HG02571 (cell line): ENCODE measurements at regions not wholly inside any gene's neighbourhood (a gene's known extent, or its start where the extent isn't known, plus 50 kb on each side); places are given as distances from the start of the nearest gene placed in this dataset.
"Not testable (repeated sequence)": the region's sequence is repeated elsewhere in the genome, so short reads cannot be mapped to it uniquely, and the experiment has no call there.

ENCODE experiments used
- ATAC-seq: cut with Tn5 transposase; IDR thresholded peaks from one replicate; pipeline ENCODE4 v1.9.1; 2021; ENCODE audit warnings: mild to moderate bottlenecking, moderate library complexity; ENCODE audit not compliant: unreplicated experiment

- ATAC-seq: no peak
Observed at GRCh38 chr1:121518726-121519041, 333.9 kb downstream of the SRGAP2C start.

- ATAC-seq: no peak
Observed at GRCh38 chr1:121519042-121519755, 334.4 kb downstream of the SRGAP2C start.

- ATAC-seq: not testable (repeated sequence)
Observed at GRCh38 chr1:121519756-121520286, 335.0 kb downstream of the SRGAP2C start.

DNA sequence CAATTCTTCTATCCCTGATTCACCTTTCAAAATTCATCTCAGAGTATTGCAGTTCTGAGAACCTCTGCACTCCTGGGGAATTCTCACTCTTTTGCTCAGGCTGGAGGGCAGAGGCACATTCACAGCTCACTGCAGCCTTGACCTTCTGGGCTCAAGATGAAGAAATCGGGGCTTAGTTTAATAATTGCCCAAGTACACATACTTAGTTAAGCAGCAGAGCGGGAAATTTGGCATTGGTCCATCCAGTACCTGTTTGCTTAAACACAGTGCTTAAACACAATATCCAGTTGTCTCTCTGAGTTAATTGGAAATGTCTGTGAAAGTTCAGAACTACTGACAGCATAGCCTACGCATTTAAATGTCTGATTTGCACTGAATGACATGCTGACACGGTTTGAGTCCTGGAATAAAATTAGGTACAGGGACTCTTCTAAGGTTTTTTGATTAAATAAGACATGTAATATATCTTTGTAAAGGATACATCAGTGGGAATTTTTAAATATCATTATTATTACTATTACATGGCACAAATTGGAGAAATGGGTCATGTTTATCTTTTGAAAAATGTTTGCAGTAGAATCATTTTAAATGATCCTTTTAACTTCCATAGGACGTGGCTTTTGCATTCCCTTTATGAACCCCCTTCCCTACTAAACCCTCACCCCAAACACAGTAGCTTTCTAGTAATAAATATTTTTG, 337.4 kb downstream of the SRGAP2C start:
- no peak for ATAC-seq

GRCh38 chr1:121523112-121523511, 338.3 kb downstream of the SRGAP2C start:
- not testable (repeated sequence) for ATAC-seq

DNA sequence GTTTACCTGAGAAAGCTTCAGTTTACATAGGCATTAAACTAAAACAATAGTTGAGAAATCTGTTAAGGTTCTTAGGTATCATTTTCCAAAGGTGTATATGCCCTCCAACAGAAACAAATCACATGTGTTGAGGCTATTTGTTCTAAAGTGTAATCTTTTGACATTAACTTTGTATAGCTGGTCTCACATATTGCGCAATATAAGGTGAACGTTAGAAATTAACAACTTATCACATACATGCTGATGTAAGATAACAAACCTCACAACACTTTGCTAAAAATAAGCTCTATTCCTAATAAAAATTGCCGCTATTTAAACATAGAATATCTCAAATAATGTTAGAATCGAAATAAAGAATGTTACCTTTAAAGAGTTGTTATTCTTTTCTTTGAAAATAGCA, 340.6 kb downstream of the SRGAP2C start:
- ATAC-seq: no peak

DNA sequence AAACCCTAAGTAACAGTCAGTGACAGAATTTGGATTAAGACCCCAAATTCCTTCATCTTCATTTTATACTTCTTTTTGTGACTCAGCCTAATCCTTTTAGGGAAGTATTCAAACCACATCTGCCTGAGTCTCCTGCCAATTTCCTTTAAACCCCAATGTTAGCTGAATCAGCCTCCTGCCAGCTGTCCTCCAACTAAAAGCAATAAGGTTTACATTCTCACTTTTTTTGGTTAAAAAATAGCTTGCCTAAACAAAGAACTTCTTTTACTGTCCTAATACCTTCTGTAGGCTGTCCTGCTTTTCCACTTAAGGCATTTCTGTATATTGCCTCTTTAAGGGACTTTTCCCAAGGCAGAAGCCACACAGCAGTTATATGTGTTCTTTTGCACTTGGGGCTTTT, 344.2 kb downstream of the SRGAP2C start:
- not testable (repeated sequence) for ATAC-seq

DNA sequence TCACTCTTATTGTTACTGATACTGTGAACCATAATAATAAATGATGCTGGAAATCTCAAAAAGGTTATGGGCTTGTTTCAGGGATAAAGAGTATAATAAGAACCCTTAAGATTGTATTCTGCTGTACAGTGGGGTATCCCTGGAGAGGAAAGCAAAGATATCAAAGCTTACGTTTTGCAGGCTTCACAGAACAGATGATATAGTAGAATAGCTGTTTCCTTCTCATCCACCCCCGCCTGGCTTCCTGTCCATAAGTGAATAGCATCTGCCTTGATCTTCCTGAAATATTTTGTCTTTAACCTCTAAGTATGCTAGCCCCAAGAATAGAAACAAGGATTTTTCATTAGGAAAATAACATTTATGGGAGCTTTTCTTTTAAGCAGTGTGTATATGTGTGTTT, 345.3 kb downstream of the SRGAP2C start:
- not testable (repeated sequence) for ATAC-seq

- ATAC-seq: not testable (repeated sequence)
Observed at GRCh38 chr1:121531747-121532146, 347.0 kb downstream of the SRGAP2C start.

GRCh38 chr1:121538148-121538547, 353.4 kb downstream of the SRGAP2C start:
- not testable (repeated sequence) for ATAC-seq

GRCh38 chr1:121538943-121539575, 354.3 kb downstream of the SRGAP2C start:
- ATAC-seq: no peak

DNA sequence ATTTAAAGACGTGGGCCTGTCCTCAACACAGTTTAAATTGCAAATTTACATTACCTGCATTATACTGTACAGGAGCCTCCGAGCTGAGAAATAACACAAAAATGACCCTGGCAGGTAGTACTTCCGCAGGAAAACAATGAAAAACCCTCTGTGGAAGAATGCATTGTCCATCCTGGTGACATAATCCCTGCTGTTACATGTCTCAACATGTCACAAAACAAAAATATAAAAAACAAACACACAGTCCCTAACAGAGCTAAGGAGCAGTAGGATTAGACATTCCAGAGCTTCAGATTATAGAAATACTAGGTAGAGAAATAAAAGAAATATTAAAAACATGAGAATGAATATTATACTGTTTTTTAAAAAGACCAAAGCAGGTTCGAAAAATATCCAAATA, 359.2 kb downstream of the SRGAP2C start:
- ATAC-seq: not testable (repeated sequence)

GRCh38 chr1:121544500-121544899, 359.7 kb downstream of the SRGAP2C start:
- ATAC-seq: no peak

GRCh38 chr1:121545899-121546298, 361.1 kb downstream of the SRGAP2C start:
- not testable (repeated sequence) for ATAC-seq

DNA sequence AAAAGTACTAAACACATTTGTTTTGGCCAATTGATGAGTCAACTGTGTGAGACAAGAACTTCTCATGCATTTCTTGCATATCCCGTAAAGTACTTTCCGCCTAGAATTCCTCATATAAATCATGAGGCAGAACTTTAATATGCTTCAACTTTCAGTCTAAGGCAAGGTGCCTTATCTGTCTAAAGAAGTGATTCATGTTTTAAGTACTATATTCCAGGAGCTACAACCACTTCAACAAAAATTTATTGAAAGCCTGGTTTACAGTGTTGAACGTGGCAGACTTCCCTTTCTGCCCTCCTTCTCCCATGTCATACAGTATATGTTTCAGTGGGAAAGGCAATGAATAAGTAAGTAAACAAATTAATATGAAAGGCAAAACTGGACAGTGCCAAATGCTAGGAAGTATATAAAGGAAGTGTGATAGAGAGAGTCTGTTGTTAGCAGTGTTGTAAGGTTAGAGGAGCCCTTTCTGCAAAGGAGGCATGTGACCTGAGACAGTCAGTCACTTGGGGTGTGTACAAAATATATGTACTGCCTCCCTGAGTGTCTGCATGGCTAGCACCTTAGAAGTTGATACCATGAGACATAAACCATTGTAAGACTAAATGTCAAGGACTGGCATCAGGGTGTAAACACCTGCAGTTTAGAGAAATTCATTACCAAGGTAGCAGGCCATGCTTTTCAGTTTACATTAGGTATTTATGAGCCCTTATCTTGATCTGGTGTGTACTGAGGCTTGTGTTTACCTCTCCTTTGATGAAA, 362.2 kb downstream of the SRGAP2C start:
- no peak for ATAC-seq

DNA sequence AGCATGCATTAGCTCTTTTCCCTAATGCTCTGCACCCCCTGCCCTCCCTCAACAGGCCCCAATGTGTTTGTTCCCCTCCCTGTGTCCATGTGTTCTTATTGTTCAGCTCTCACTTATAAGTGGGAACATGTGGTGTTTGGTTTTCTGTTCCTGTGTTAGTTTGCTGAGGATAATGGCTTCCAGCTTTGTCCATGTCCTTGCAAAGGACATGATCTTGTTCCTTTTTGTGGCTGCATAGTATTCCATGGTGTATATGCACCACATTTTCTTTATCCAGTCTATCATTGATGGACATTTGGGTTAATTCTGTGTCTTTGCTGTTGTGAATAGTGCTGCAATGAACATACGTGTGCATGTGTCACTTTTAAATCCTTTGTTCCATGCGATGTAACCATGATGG, 363.0 kb downstream of the SRGAP2C start:
- ATAC-seq: not testable (repeated sequence)

- ATAC-seq: not testable (repeated sequence)
Observed at GRCh38 chr1:121550817-121551216, 366.0 kb downstream of the SRGAP2C start.

DNA sequence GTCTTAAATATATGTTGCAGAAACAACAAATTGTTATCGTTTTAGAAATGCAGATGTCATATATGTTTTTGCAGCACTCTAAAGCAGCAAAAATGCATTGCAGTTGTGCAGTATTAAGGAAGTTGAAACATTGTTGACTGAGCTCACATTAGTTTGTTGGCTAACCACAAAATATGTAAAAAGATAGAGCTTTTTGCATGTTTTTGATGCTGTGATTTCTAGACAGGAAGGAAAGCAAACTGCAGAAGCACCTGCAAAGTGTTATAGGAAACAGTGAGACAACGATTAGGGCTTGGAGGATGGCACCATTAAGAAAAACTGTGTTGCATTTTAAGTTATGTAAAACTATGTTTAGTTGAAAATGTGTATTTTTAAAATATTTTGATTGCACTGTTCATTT, 366.7 kb downstream of the SRGAP2C start:
- ATAC-seq: not testable (repeated sequence)

GRCh38 chr1:121556560-121556959, 371.8 kb downstream of the SRGAP2C start:
- not testable (repeated sequence) for ATAC-seq

- not testable (repeated sequence) for ATAC-seq
Observed at GRCh38 chr1:121558034-121558433, 373.3 kb downstream of the SRGAP2C start.

- ATAC-seq: no peak
Observed at GRCh38 chr1:121558514-121558913, 373.7 kb downstream of the SRGAP2C start.
